Kidney epithelial cell (primary cell): ENCODE measurements at regions not wholly inside any gene's neighbourhood (a gene's known extent, or its start where the extent isn't known, plus 50 kb on each side); places are given as distances from the start of the nearest gene placed in this dataset.
"Not testable (repeated sequence)": the region's sequence is repeated elsewhere in the genome, so short reads cannot be mapped to it uniquely, and the experiment has no call there.

Source experiments
- DNase-seq: peaks from one replicate; pipeline ENCODE4 v3.0.0-alpha.2; 2010; ENCODE audit warnings: low read depth
- H3K27me3 ChIP-seq: 2 replicates; pipeline ENCODE4 v1.6.0; 2011; ENCODE audit warnings: low read length; ENCODE audit not compliant: control insufficient read depth, insufficient read depth
- H3K36me3 ChIP-seq: 2 replicates; pipeline ENCODE4 v1.5.1; 2011; ENCODE audit warnings: low read length; ENCODE audit not compliant: control insufficient read depth, insufficient read depth
- H3K4me3 ChIP-seq: 2 replicates; pipeline ENCODE4 v1.5.1; 2011; ENCODE audit warnings: low read depth, mild to moderate bottlenecking, control low read depth, low read length
- CTCF ChIP-seq: IDR thresholded peaks from 2 replicates; pipeline ENCODE4 v1.5.1; 2011; ENCODE audit warnings: mild to moderate bottlenecking, moderate library complexity, low read length, control low read depth, inconsistent platforms; ENCODE audit not compliant: insufficient read depth, poor library complexity, severe bottlenecking

- TF ChIP-seq CTCF, result no peak
- H3K4me3 ChIP-seq, result no peak overlapping the region
- H3K36me3 ChIP-seq, result no peaks in the 10 kb centered on the region
- DNase-seq, result no peak
- H3K27me3 ChIP-seq, result peaks cover 2% of the 10 kb centered on the region
These were observed 68.1 kb upstream of the IFFO2 start for GRCh38 chr1:19024532-19024931.

GRCh38 chr1:19023787-19024186, 67.3 kb upstream of the IFFO2 start:
- Histone ChIP-seq H3K4me3 (no peak overlapping the region), H3K36me3 (no peaks in the 10 kb centered on the region), H3K27me3 (peaks cover under 1% of the 10 kb centered on the region)
- no peak for DNase-seq
- no peak for TF ChIP-seq CTCF

GRCh38 chr1:19021845-19022244, 65.4 kb upstream of the IFFO2 start:
- DNase-seq, result no peak
- no peaks in the 10 kb centered on the region for H3K36me3 ChIP-seq
- H3K27me3 ChIP-seq, result no peaks in the 10 kb centered on the region
- no peak overlapping the region for H3K4me3 ChIP-seq
- TF ChIP-seq CTCF, result no peak

- H3K27me3 ChIP-seq, H3K36me3 ChIP-seq, H3K4me3 ChIP-seq, DNase-seq: not testable (repeated sequence)
These were observed 62.8 kb upstream of the IFFO2 start for GRCh38 chr1:19019288-19019687.

GRCh38 chr1:19015476-19015875, 59.0 kb upstream of the IFFO2 start:
- DNase-seq, result no peak
- Histone ChIP-seq H3K27me3 (no peaks in the 10 kb centered on the region), H3K36me3 (no peaks in the 10 kb centered on the region), H3K4me3 (no peak overlapping the region)
- TF ChIP-seq CTCF, result no peak

- DNase-seq, result no peak
- H3K4me3 ChIP-seq, result no peak overlapping the region
- no peaks in the 10 kb centered on the region for H3K27me3 ChIP-seq
- no peak for TF ChIP-seq CTCF
- H3K36me3 ChIP-seq, result no peaks in the 10 kb centered on the region
These were observed 58.3 kb upstream of the IFFO2 start for GRCh38 chr1:19014765-19015164.
